Peyer's patch (tissue), 4 donors: ENCODE measurements at regions not wholly inside any gene's neighbourhood (a gene's known extent, or its start where the extent isn't known, plus 50 kb on each side); places are given as distances from the start of the nearest gene placed in this dataset.

Experiments used
- DNase-seq, 3 donors: peaks; one replicate each; pipeline ENCODE4 v3.0.0-alpha.2; 2017 to 2019
- H3K27ac ChIP-seq, 4 donors: fragments of 200-600 bp; sonication (generic); one replicate each; pipeline ENCODE4 v1.5.1; 2016 to 2019
- H3K27me3 ChIP-seq, 2 donors: fragments of 200-600 bp; sonication (generic); one replicate each; pipeline ENCODE4 v1.5.1; 2019
- H3K36me3 ChIP-seq, 3 donors: fragments of 200-600 bp; sonication (generic); one replicate each; pipeline ENCODE4 v1.5.1; 2016 to 2019
- H3K4me1 ChIP-seq, 4 donors: fragments of 200-600 bp; sonication (generic); one replicate each; pipeline ENCODE4 v1.5.1; 2016 to 2019
- H3K4me3 ChIP-seq, 4 donors: fragments of 200-600 bp; sonication (generic); 1 replicate in 3 of 4; 2 replicates in 1 of 4; pipeline ENCODE4 v1.5.1; 2016 to 2019; ENCODE audit warnings: mild to moderate bottlenecking in 1 of 4
- H3K9me3 ChIP-seq, 4 donors: fragments of 200-600 bp; sonication (generic); one replicate each; pipeline ENCODE4 v1.5.1; 2016 to 2019; ENCODE audit warnings: mild to moderate bottlenecking in 1 of 4
- POLR2A ChIP-seq, 2 donors: fragments of 450-650 bp; IDR thresholded peaks; one replicate each; pipeline ENCODE4 v1.5.1; 2017; ENCODE audit warnings: antibody characterized with exemption in 2 of 2, mild to moderate bottlenecking in 2 of 2, moderate library complexity in 2 of 2
- TF ChIP-seq, protein P1 (sequence below), 6 experiments: fragments of 450-650 bp in 4 of 6; fragments of 200-600 bp in 2 of 6; sonication (generic) in 1 of 6; IDR thresholded peaks; one replicate each; pipeline ENCODE4 v1.5.1; 2017 to 2019; ENCODE audit warnings: antibody characterized with exemption in 6 of 6, mild to moderate bottlenecking in 3 of 6, moderate library complexity in 1 of 6

- no peaks in the 10 kb centered on the region for H3K27me3 ChIP-seq
- H3K36me3 ChIP-seq = no peaks in the 10 kb centered on the region
- H3K4me3 ChIP-seq = no peak overlapping the region
- H3K9me3 ChIP-seq = no peaks in the 10 kb centered on the region
- H3K27ac ChIP-seq = no peak overlapping the region
- H3K4me1 ChIP-seq = no peaks in the 10 kb centered on the region
- no peak for TF ChIP-seq POLR2A (IDR thresholded peaks at IDR 0.05)
- TF ChIP-seq, protein P1, sequence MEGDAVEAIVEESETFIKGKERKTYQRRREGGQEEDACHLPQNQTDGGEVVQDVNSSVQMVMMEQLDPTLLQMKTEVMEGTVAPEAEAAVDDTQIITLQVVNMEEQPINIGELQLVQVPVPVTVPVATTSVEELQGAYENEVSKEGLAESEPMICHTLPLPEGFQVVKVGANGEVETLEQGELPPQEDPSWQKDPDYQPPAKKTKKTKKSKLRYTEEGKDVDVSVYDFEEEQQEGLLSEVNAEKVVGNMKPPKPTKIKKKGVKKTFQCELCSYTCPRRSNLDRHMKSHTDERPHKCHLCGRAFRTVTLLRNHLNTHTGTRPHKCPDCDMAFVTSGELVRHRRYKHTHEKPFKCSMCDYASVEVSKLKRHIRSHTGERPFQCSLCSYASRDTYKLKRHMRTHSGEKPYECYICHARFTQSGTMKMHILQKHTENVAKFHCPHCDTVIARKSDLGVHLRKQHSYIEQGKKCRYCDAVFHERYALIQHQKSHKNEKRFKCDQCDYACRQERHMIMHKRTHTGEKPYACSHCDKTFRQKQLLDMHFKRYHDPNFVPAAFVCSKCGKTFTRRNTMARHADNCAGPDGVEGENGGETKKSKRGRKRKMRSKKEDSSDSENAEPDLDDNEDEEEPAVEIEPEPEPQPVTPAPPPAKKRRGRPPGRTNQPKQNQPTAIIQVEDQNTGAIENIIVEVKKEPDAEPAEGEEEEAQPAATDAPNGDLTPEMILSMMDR (IDR thresholded peaks at IDR 0.05) = no peak
- DNase-seq = no peak
Observed at GRCh38 chr9:115362640-115363039, 244.7 kb upstream of the TNC start.

- Histone ChIP-seq H3K4me1 (no peaks in the 10 kb centered on the region), H3K9me3 (no peaks in the 10 kb centered on the region), H3K4me3 (no peak overlapping the region), H3K27me3 (no peaks in the 10 kb centered on the region), H3K36me3 (no peaks in the 10 kb centered on the region), H3K27ac (no peak overlapping the region)
- no peak for DNase-seq
- TF ChIP-seq, protein P1 (IDR thresholded peaks at IDR 0.05) = no peak
- no peak for TF ChIP-seq POLR2A (IDR thresholded peaks at IDR 0.05)
Observed at GRCh38 chr9:115364991-115365390, 247.0 kb upstream of the TNC start.

DNA sequence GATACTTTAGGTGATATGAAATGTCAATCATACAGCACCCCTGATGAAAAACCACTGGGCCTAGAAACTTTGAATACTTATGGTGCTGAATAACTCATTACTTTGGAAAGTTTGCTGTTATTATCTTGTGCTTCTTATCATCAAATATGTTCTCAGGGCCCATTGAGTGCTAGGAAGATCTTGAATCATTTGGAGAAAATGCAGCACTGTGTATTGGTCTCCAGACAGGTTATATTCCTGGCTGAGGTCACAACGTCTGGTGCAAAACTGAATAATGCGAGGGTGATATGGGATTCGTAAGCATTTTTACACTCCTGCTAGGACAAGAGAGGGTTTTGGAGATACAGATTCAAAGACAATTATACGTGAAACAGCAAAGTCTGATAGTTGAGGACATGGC lies 249.4 kb upstream of the TNC start:
- TF ChIP-seq POLR2A (IDR thresholded peaks at IDR 0.05) = no peak
- TF ChIP-seq, protein P1 (IDR thresholded peaks at IDR 0.05) = no peak
- Histone ChIP-seq H3K4me1 (no peaks in the 10 kb centered on the region), H3K4me3 (no peak overlapping the region), H3K27ac (no peak overlapping the region), H3K9me3 (no peaks in the 10 kb centered on the region), H3K36me3 (no peaks in the 10 kb centered on the region), H3K27me3 (no peaks in the 10 kb centered on the region)
- DNase-seq = no peak

GRCh38 chr9:115367780-115368525 lies 250.0 kb upstream of the TNC start:
- H3K27me3 ChIP-seq = no peaks in the 10 kb centered on the region
- DNase-seq = no peak
- H3K9me3 ChIP-seq = no peaks in the 10 kb centered on the region
- H3K36me3 ChIP-seq = no peaks in the 10 kb centered on the region
- H3K4me3 ChIP-seq = no peak overlapping the region
- TF ChIP-seq, protein P1 (IDR thresholded peaks at IDR 0.05) = no peak
- TF ChIP-seq POLR2A (IDR thresholded peaks at IDR 0.05) = no peak
- no peaks in the 10 kb centered on the region for H3K4me1 ChIP-seq
- H3K27ac ChIP-seq = no peak overlapping the region

DNA sequence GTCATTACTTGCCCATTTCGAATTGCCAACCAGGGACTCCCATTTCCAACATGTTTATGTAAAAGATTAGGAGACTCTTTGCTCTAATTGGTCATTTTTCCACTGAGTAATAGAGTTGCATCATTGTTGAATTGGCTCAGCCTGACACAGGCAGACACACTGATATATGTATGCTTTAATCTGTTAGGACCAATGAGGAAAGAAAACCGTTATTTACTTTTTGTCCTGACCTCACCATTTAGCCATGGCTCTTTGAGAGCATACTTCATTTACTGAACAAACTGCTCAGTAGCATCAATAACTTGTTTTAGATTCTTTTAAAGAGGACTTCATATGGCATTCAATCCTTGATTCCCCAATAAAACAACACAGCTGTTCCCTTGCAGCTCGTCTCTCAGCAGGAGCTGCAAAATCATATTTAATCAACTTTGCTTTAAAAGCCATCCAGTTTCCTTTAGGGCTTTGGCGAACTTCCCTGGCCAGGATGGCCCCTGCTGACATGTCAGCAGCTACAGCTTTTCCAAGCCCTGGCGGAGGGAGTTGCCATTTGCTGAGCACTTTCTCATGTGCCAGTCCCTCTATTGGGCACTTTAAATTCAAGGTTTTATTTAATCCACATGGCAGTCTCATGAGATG lies 251.5 kb upstream of the TNC start:
- DNase-seq = no peak
- no peaks in the 10 kb centered on the region for H3K27me3 ChIP-seq
- no peak for TF ChIP-seq POLR2A (IDR thresholded peaks at IDR 0.05)
- TF ChIP-seq, protein P1 (IDR thresholded peaks at IDR 0.05) = no peak
- no peaks in the 10 kb centered on the region for H3K4me1 ChIP-seq
- no peak overlapping the region for H3K4me3 ChIP-seq
- no peaks in the 10 kb centered on the region for H3K9me3 ChIP-seq
- H3K27ac ChIP-seq = peak overlapping the region in 1 of 4 donors; percentile 6
- H3K36me3 ChIP-seq = no peaks in the 10 kb centered on the region
